ENCODE measurements at regions not wholly inside any gene's neighbourhood (a gene's known extent, or its start where the extent isn't known, plus 50 kb on each side); places are given as distances from the start of the nearest gene placed in this dataset.

- Histone ChIP-seq H3K9ac (no peak overlapping the region), H3F3A (replicated peaks; ENCODE audit: insufficient read depth) (no peaks in the 10 kb centered on the region), H3K4me2 (no peak overlapping the region), H3K9me2 (no peaks in the 10 kb centered on the region), H3K4me3 (ENCODE audit: low read depth in 2 of 2, low read length in 1 of 2) (no peak overlapping the region), H4K20me1 (ENCODE audit: insufficient read depth) (no peaks in the 10 kb centered on the region), H3K4me1 (ENCODE audit: control insufficient read depth in 1 of 2, insufficient read depth in 2 of 2, low read depth in 1 of 2, low read length in 1 of 2) (no peaks in the 10 kb centered on the region), H3K9me3 (no peaks in the 10 kb centered on the region), H2AFZ (ENCODE audit: low read depth) (no peak overlapping the region), H3K79me2 (ENCODE audit: insufficient read depth) (no peaks in the 10 kb centered on the region), H3K27me3 (ENCODE audit: insufficient read depth) (no peaks in the 10 kb centered on the region), H3K36me3 (replicated peaks in 1 of 2; ENCODE audit: control insufficient read depth in 1 of 2, insufficient read depth in 2 of 2, low read length in 1 of 2) (no peaks in the 10 kb centered on the region), H3K27ac (ENCODE audit: low read depth in 2 of 2, low read length in 1 of 2) (no peak overlapping the region)
- TF ChIP-seq FOXM1 (IDR thresholded peaks at IDR 0.05; ENCODE audit: low read depth), result no peak
- TF ChIP-seq TEAD4 (IDR thresholded peaks at IDR 0.05; ENCODE audit: borderline replicate concordance, insufficient read depth), result no peak
- TF ChIP-seq MEF2A (IDR thresholded peaks at IDR 0.05; ENCODE audit: borderline replicate concordance, low read depth), result no peak
- TF ChIP-seq TCF12 (IDR thresholded peaks at IDR 0.05), result no peak
- POLR2A ChIA-PET, result no interaction called here
- CTCF ChIA-PET, result no interaction called here
- DNase-seq, result no peak
Measured at GRCh38 chr4:10758906-10759305, 74.3 kb upstream of the CLNK start.

- Histone ChIP-seq H4K20me1 (ENCODE audit: insufficient read depth) (no peaks in the 10 kb centered on the region), H3F3A (replicated peaks; ENCODE audit: insufficient read depth) (no peaks in the 10 kb centered on the region), H3K4me3 (ENCODE audit: low read depth in 2 of 2, low read length in 1 of 2) (no peak overlapping the region), H3K9me2 (no peaks in the 10 kb centered on the region), H3K27me3 (ENCODE audit: insufficient read depth) (no peaks in the 10 kb centered on the region), H3K4me2 (no peak overlapping the region), H3K27ac (ENCODE audit: low read depth in 2 of 2, low read length in 1 of 2) (no peak overlapping the region), H2AFZ (ENCODE audit: low read depth) (no peak overlapping the region), H3K79me2 (ENCODE audit: insufficient read depth) (no peaks in the 10 kb centered on the region), H3K4me1 (ENCODE audit: control insufficient read depth in 1 of 2, insufficient read depth in 2 of 2, low read depth in 1 of 2, low read length in 1 of 2) (no peaks in the 10 kb centered on the region), H3K9me3 (no peaks in the 10 kb centered on the region), H3K9ac (no peak overlapping the region), H3K36me3 (replicated peaks in 1 of 2; ENCODE audit: control insufficient read depth in 1 of 2, insufficient read depth in 2 of 2, low read length in 1 of 2) (no peaks in the 10 kb centered on the region)
- WGBS (ENCODE audit: low lambda C conversion rate), result 6% methylated on average over 2 of the region's 2 CpGs
- ChIA-PET POLR2A (no interaction called here), CTCF (no interaction called here)
- DNase-seq, result no peak
- TF ChIP-seq POLR2AphosphoS5 (IDR thresholded peaks at IDR 0.05; ENCODE audit: low read depth, low read length) (no peak), TEAD4 (IDR thresholded peaks at IDR 0.05; ENCODE audit: borderline replicate concordance, insufficient read depth) (no peak), RXRA (IDR thresholded peaks at IDR 0.05; ENCODE audit: borderline replicate concordance, low read depth) (no peak), JUND (IDR thresholded peaks at IDR 0.05) (no peak), EZH2phosphoT487 (IDR thresholded peaks at IDR 0.05; ENCODE audit: borderline replicate concordance, low read depth) (no peak), NRF1 (IDR thresholded peaks at IDR 0.05; ENCODE audit: low read depth, low read length) (no peak), USF2 (IDR thresholded peaks at IDR 0.05; ENCODE audit: borderline replicate concordance, low read depth, low read length) (no peak), MEF2A (IDR thresholded peaks at IDR 0.05; ENCODE audit: borderline replicate concordance, low read depth) (no peak), USF1 (IDR thresholded peaks at IDR 0.05; ENCODE audit: borderline replicate concordance, low read depth) (no peak), ZBTB33 (IDR thresholded peaks at IDR 0.05; ENCODE audit: borderline replicate concordance, low read depth) (no peak), RFX5 (IDR thresholded peaks at IDR 0.05; ENCODE audit: low read length) (no peak), REST (IDR thresholded peaks at IDR 0.05; ENCODE audit: low read depth, low read length) (no peak), RCOR1 (IDR thresholded peaks at IDR 0.05; ENCODE audit: low read length) (no peak), MAX (IDR thresholded peaks at IDR 0.05; ENCODE audit: low read depth) (no peak), CTCF (IDR thresholded peaks at IDR 0.05) (no peak)
Measured at GRCh38 chr4:10753856-10754402, 69.4 kb upstream of the CLNK start.

Measured in SK-N-SH (cell line).